IMR-90 (cell line): ENCODE measurements at regions not wholly inside any gene's neighbourhood (a gene's known extent, or its start where the extent isn't known, plus 50 kb on each side); places are given as distances from the start of the nearest gene placed in this dataset.

ENCODE experiments used
- ATAC-seq: fragments of 200-7000 bp; cut with Tn5 transposase; 2 replicates; pipeline ENCODE4 v1.9.1; 2020; ENCODE audit warnings: low read depth, mild to moderate bottlenecking, moderate library complexity
- BruUV-seq: library from RNA; stranded (reverse); fragments of 400-500 nt; replicated peaks from 2 replicates; lab custom pipeline; 2021; lab: Mats Ljungman, UMichigan
- CTCF ChIA-PET: fragments of 300-600 bp; formaldehyde crosslinking; extraction: SDS; loops from one replicate; lab custom pipeline; 2021; ENCODE audit warnings: antibody characterized with exemption; lab: Yijun Ruan, JAX
- POLR2A ChIA-PET: fragments of 300-600 bp; sonication (Branson Sonifier 250); formaldehyde crosslinking; loops from one replicate; lab custom pipeline; 2022; ENCODE audit warnings: antibody characterized with exemption; ENCODE audit not compliant: unreplicated experiment; lab: Charles Lee
- DNase-seq: peaks from one replicate; pipeline ENCODE4 v3.0.0; 2013
- H2AFZ ChIP-seq: replicated peaks from 2 replicates; pipeline ENCODE3; 2013; ENCODE audit warnings: low read length, mild to moderate bottlenecking; ENCODE audit not compliant: poor library complexity
- H2AK5ac ChIP-seq: 2 replicates; pipeline ENCODE4 v1.6.1; 2013; ENCODE audit warnings: low read depth, low read length, inconsistent platforms
- H2AK9ac ChIP-seq: replicated peaks from 2 replicates; pipeline ENCODE3; 2013; ENCODE audit warnings: mild to moderate bottlenecking, low read depth, low read length, moderate library complexity; ENCODE audit not compliant: poor library complexity
- H2BK120ac ChIP-seq: 2 replicates; pipeline ENCODE4 v1.6.1; 2013; ENCODE audit warnings: low read depth, low read length, inconsistent platforms
- H2BK15ac ChIP-seq: 3 replicates; pipeline ENCODE4 v1.6.1; 2013; ENCODE audit warnings: low read depth, low read length, inconsistent platforms
- H2BK20ac ChIP-seq: 2 replicates; pipeline ENCODE4 v1.6.1; 2013; ENCODE audit warnings: low read depth, mild to moderate bottlenecking, inconsistent platforms, low read length, moderate library complexity
- H2BK5ac ChIP-seq: 2 replicates; pipeline ENCODE4 v1.6.1; 2013; ENCODE audit warnings: mild to moderate bottlenecking, low read depth, low read length, inconsistent platforms; ENCODE audit not compliant: poor library complexity, severe bottlenecking
- H3K14ac ChIP-seq: replicated peaks from 2 replicates; pipeline ENCODE4 v1.6.1; 2013; ENCODE audit warnings: low read depth, low read length, inconsistent platforms
- H3K18ac ChIP-seq: 2 replicates; pipeline ENCODE4 v1.6.1; 2013; ENCODE audit warnings: low read depth, low read length, control low read depth
- H3K23ac ChIP-seq: 2 replicates; pipeline ENCODE4 v1.6.1; 2013; ENCODE audit warnings: low read depth, low read length, inconsistent platforms
- H3K27ac ChIP-seq: 2 replicates; pipeline ENCODE4 v1.5.1; 2013; ENCODE audit warnings: mild to moderate bottlenecking, control low read depth, low read length; ENCODE audit not compliant: insufficient read depth
- H3K27me3 ChIP-seq: 2 replicates; pipeline ENCODE4 v1.6.1; 2013; ENCODE audit warnings: low read length; ENCODE audit not compliant: control insufficient read depth, insufficient read depth
- H3K36me3 ChIP-seq: 2 replicates; pipeline ENCODE4 v1.6.1; 2013; ENCODE audit warnings: low read length, mixed read lengths; ENCODE audit not compliant: control insufficient read depth, insufficient read depth
- H3K4ac ChIP-seq: 2 replicates; pipeline ENCODE4 v1.6.1; 2013; ENCODE audit warnings: low read depth, low read length, inconsistent platforms
- H3K4me1 ChIP-seq: 2 replicates; pipeline ENCODE4 v1.6.1; 2013; ENCODE audit warnings: low read length, mixed read lengths; ENCODE audit not compliant: control insufficient read depth, insufficient read depth
- H3K4me2 ChIP-seq: 2 replicates; pipeline ENCODE4 v1.6.1; 2013; ENCODE audit warnings: low read depth, mild to moderate bottlenecking, control low read depth, low read length, moderate library complexity
- H3K4me3 ChIP-seq: 2 replicates; pipeline ENCODE4 v1.5.1; 2013; ENCODE audit warnings: low read depth, mild to moderate bottlenecking, control low read depth, low read length, moderate library complexity; ENCODE audit not compliant: insufficient read depth
- H3K56ac ChIP-seq: 2 replicates; pipeline ENCODE4 v1.6.1; 2013; ENCODE audit warnings: low read length, inconsistent platforms; ENCODE audit not compliant: insufficient read depth; ENCODE audit errors: extremely low read depth
- H3K79me1 ChIP-seq, 2 experiments: 2 replicates each; pipeline ENCODE4 v1.6.1; 2013; ENCODE audit warnings: low read length in 2 of 2, inconsistent platforms in 1 of 2, low read depth in 1 of 2
- H3K9ac ChIP-seq: 2 replicates; pipeline ENCODE4 v1.6.1; 2013; ENCODE audit warnings: low read depth, low read length, control low read depth
- H3K9me1 ChIP-seq: 2 replicates; pipeline ENCODE4 v1.6.1; 2013; ENCODE audit warnings: low read length, inconsistent platforms; ENCODE audit not compliant: insufficient read depth
- H3K9me3 ChIP-seq: 2 replicates; pipeline ENCODE4 v1.6.1; 2013; ENCODE audit warnings: low read length; ENCODE audit not compliant: control insufficient read depth, insufficient read depth
- H4K20me1 ChIP-seq: 2 replicates; pipeline ENCODE4 v1.6.1; 2013; ENCODE audit warnings: low read length, inconsistent platforms; ENCODE audit not compliant: insufficient read depth
- H4K5ac ChIP-seq: 2 replicates; pipeline ENCODE4 v1.6.1; 2013; ENCODE audit warnings: mild to moderate bottlenecking, low read depth, low read length, control low read depth
- H4K8ac ChIP-seq, 2 experiments: 2 replicates each; pipeline ENCODE4 v1.6.1; 2013; ENCODE audit warnings: low read depth in 2 of 2, low read length in 2 of 2, control low read depth in 1 of 2, inconsistent platforms in 1 of 2
- H4K91ac ChIP-seq: 2 replicates; pipeline ENCODE4 v1.6.1; 2013; ENCODE audit warnings: low read depth, low read length, inconsistent platforms; ENCODE audit not compliant: insufficient read depth
- MAFK ChIP-seq: IDR thresholded peaks from 2 replicates; pipeline ENCODE4 v1.6.1; 2012; ENCODE audit warnings: low read depth, low read length, improper control_type of control experiment
- WGBS, 2 experiments: methylation state at CpG; one replicate each; pipeline versions ENCODE4 v1.1.5 to v1.1.7; 2013; ENCODE audit warnings: missing lambda C conversion rate in 2 of 2; ENCODE audit not compliant: insufficient read length in 1 of 2; ENCODE audit errors: extremely low coverage in 2 of 2; 5-methylcytosine and 5-hydroxymethylcytosine counted together
- dilution Hi-C: fragments of 300-500 bp; cut with HindIII; formaldehyde crosslinking; loops from one replicate; pipeline ENCODE4 v1.14.3; 2018; ENCODE audit warnings: low sequenced_read_pairs; ENCODE audit not compliant: unreplicated experiment
- in situ Hi-C: fragments of 300-500 bp; cut with MboI; formaldehyde crosslinking; loops from 3 replicates; pipeline ENCODE4 v1.14.3; 2019; ENCODE audit warnings: low sequenced_read_pairs, inconsistent platforms, mixed read lengths
- intact Hi-C: fragments of 100-400 bp; cut with micrococcal nuclease; formaldehyde crosslinking; loops from 2 replicates; pipeline ENCODE4 v1.10.0; 2022
- TF ChIP-seq, protein P1 (sequence below): fragments of 150-350 bp; IDR thresholded peaks from 2 replicates; pipeline ENCODE4 v1.6.1; 2017; ENCODE audit warnings: mild to moderate bottlenecking, antibody characterized with exemption, low read length, low read depth

DNA sequence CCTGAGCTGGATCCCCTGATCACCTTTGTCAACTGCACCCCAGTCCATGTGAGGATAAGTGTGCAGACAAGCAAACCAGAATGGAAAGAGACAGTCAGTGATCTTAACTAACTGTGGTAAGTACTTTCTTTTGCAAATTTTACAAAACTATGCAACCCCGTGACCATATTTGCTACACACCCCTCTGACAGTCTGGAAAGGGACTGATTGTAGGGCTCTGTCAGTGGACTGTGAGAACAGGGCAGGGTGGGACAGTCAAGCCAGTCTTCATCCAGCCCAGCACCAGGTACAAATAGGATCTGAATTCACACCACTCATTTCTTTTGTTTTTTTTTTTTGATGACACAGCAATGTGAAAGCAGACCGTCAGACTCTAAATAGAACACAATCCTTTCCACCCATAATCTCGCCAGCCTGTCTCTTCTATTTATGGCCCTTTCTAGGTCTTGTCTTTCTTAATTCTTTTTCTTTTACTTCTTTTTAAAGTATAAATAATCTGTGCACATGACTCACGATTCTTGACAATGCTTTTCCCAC, 165.6 kb downstream of the ARL6IP6 start:
- Histone ChIP-seq H3K14ac (no peak overlapping the region), H4K20me1 (no peaks in the 10 kb centered on the region), H3K4me2 (no peak overlapping the region), H4K8ac (no peak overlapping the region), H3K9me3 (no peaks in the 10 kb centered on the region; the same call in 1 of the 2 replicates), H3K27me3 (no peaks in the 10 kb centered on the region), H3K4me1 (no peaks in the 10 kb centered on the region), H3K56ac (no peak overlapping the region), H2BK120ac (no peak overlapping the region), H3K23ac (no peak overlapping the region), H2BK15ac (no peak overlapping the region), H3K36me3 (no peaks in the 10 kb centered on the region), H3K79me1 (no peaks in the 10 kb centered on the region), H2AK9ac (no peak overlapping the region), H2BK5ac (no peak overlapping the region), H2BK20ac (no peak overlapping the region), H2AFZ (no peak overlapping the region), H2AK5ac (no peak overlapping the region), H3K4me3 (no peak overlapping the region), H3K4ac (no peak overlapping the region), H4K91ac (no peak overlapping the region), H3K27ac (no peak overlapping the region), H3K9me1 (no peaks in the 10 kb centered on the region), H3K18ac (peak overlapping the region; percentile 18; the same call in 1 of the 2 replicates), H4K5ac (no peak overlapping the region), H3K9ac (no peak overlapping the region)
- POLR2A ChIA-PET = no interaction called here
- dilution Hi-C loops (no loop called here), intact Hi-C loops (no loop called here), in situ Hi-C loops (no loop called here)
- ATAC-seq (no peak), DNase-seq (no peak)
- TF ChIP-seq MAFK = peak; percentile 76
- TF ChIP-seq, protein P1, sequence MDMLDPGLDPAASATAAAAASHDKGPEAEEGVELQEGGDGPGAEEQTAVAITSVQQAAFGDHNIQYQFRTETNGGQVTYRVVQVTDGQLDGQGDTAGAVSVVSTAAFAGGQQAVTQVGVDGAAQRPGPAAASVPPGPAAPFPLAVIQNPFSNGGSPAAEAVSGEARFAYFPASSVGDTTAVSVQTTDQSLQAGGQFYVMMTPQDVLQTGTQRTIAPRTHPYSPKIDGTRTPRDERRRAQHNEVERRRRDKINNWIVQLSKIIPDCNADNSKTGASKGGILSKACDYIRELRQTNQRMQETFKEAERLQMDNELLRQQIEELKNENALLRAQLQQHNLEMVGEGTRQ = no peak
- no TSS peak for BruUV-seq
- CTCF ChIA-PET = no interaction called here
- WGBS, 2 experiments = no CpG with 5 or more reads among the region's 4 CpGs
